Panc1 (cell line): ENCODE measurements at regions not wholly inside any gene's neighbourhood (a gene's known extent, or its start where the extent isn't known, plus 50 kb on each side); places are given as distances from the start of the nearest gene placed in this dataset.

Source experiments
- ATAC-seq: fragments of 200-7000 bp; cut with Tn5 transposase; 2 replicates; pipeline ENCODE4 v1.9.1; 2020; ENCODE audit warnings: mild to moderate bottlenecking, moderate library complexity
- BruUV-seq: library from RNA; stranded (reverse); fragments of 400-500 nt; replicated peaks from 2 replicates; lab custom pipeline; 2021; lab: Mats Ljungman, UMichigan
- CTCF ChIA-PET: fragments of 300-600 bp; sonication (Branson Sonifier 250); formaldehyde crosslinking; loops from one replicate; lab custom pipeline; 2022; ENCODE audit warnings: antibody characterized with exemption; lab: Charles Lee
- POLR2A ChIA-PET: fragments of 300-600 bp; sonication (Branson Sonifier 250); formaldehyde crosslinking; loops from one replicate; lab custom pipeline; 2022; ENCODE audit warnings: antibody characterized with exemption; lab: Charles Lee
- DNase-seq: peaks from one replicate; pipeline ENCODE4 v3.0.0-alpha.2; 2010; ENCODE audit warnings: low read depth, low spot score
- H3K27ac ChIP-seq: 2 replicates; pipeline ENCODE4 v1.5.1; 2011; ENCODE audit warnings: mild to moderate bottlenecking, low read length, inconsistent platforms
- H3K27me3 ChIP-seq: fragments of 200-500 bp; sonication (Bioruptor generic); 2 replicates; pipeline ENCODE4 v1.6.0; 2014; ENCODE audit warnings: low read length, inconsistent platforms; ENCODE audit not compliant: control insufficient read depth, insufficient read depth
- H3K36me3 ChIP-seq: fragments of 200-500 bp; sonication (Bioruptor generic); 2 replicates; pipeline ENCODE4 v1.5.1; 2014; ENCODE audit warnings: inconsistent platforms, mild to moderate bottlenecking, low read length, moderate library complexity; ENCODE audit not compliant: control insufficient read depth, insufficient read depth
- H3K4me1 ChIP-seq: 2 replicates; pipeline ENCODE4 v1.5.1; 2011; ENCODE audit warnings: inconsistent platforms, mild to moderate bottlenecking, low read length, moderate library complexity; ENCODE audit not compliant: control insufficient read depth, insufficient read depth
- H3K4me3 ChIP-seq, 2 experiments: 2 replicates each; pipeline ENCODE4 v1.5.1; 2011 to 2012; ENCODE audit warnings: low read depth in 2 of 2, low read length in 2 of 2, mild to moderate bottlenecking in 2 of 2, inconsistent platforms in 1 of 2, moderate library complexity in 1 of 2
- H3K9me3 ChIP-seq: fragments of 200-500 bp; sonication (Bioruptor generic); 2 replicates; pipeline ENCODE4 v1.5.1; 2014; ENCODE audit warnings: low read depth, mild to moderate bottlenecking, inconsistent platforms, low read length, moderate library complexity; ENCODE audit not compliant: control insufficient read depth, insufficient read depth
- CTCF ChIP-seq: fragments of 450-650 bp; IDR thresholded peaks from 2 replicates; pipeline ENCODE4 v1.5.1; 2017; ENCODE audit warnings: mild to moderate bottlenecking
- POLR2AphosphoS5 ChIP-seq: IDR thresholded peaks from 2 replicates; pipeline ENCODE4 v1.6.1; 2012; ENCODE audit warnings: mild to moderate bottlenecking, low read depth, low read length, moderate library complexity
- REST ChIP-seq, 2 experiments: IDR thresholded peaks; 2 replicates each; pipeline ENCODE4 v1.6.1; 2011 to 2012; ENCODE audit warnings: low read depth in 2 of 2, control low read depth in 1 of 2, low read length in 1 of 2, mild to moderate bottlenecking in 1 of 2, moderate library complexity in 1 of 2; ENCODE audit not compliant: insufficient read depth in 1 of 2
- SIN3A ChIP-seq: IDR thresholded peaks from 2 replicates; pipeline ENCODE4 v1.6.1; 2012; ENCODE audit warnings: low read depth, mild to moderate bottlenecking, low read length, moderate library complexity, borderline replicate concordance; ENCODE audit not compliant: insufficient read depth
- TCF7L2 ChIP-seq: IDR thresholded peaks from 2 replicates; pipeline ENCODE4 v1.6.1; 2011; ENCODE audit warnings: mild to moderate bottlenecking, low read depth, low read length, inconsistent platforms
- in situ Hi-C: cut with HindIII; loops from 2 replicates; pipeline ENCODE4 v1.10.0; 2016; ENCODE audit warnings: low sequenced_read_pairs, low pct_unique_long_range_greater_than_20kb
- intact Hi-C: fragments of 100-400 bp; cut with micrococcal nuclease; formaldehyde crosslinking; loops from one replicate; pipeline ENCODE4 v1.10.0; 2022; ENCODE audit not compliant: unreplicated experiment

- ChIA-PET CTCF (no interaction called here), POLR2A (no interaction called here)
- H3K36me3 ChIP-seq, result no peaks in the 10 kb centered on the region
- TF ChIP-seq CTCF (no peak), SIN3A (no peak), POLR2AphosphoS5 (no peak), REST (IDR thresholded peaks at IDR 0.05; ENCODE audit: insufficient read depth in 1 of 2, low read depth in 2 of 2, low read length in 1 of 2) (no peak), TCF7L2 (no peak)
- intact Hi-C loops, result no loop called here
- in situ Hi-C loops, result no loop called here
- no peak for DNase-seq
- H3K9me3 ChIP-seq, result no peaks in the 10 kb centered on the region
- no peak overlapping the region for H3K27ac ChIP-seq
- no peaks in the 10 kb centered on the region for H3K4me1 ChIP-seq
- ATAC-seq, result no peak
- BruUV-seq, result no TSS peak
- no peaks in the 10 kb centered on the region for H3K27me3 ChIP-seq
- H3K4me3 ChIP-seq, result no peak overlapping the region
Observed at GRCh38 chr1:168947041-168947440, 159.4 kb upstream of the ATP1B1 start.

- intact Hi-C loops (no loop called here), in situ Hi-C loops (no loop called here)
- H3K4me1 ChIP-seq, result no peaks in the 10 kb centered on the region
- TF ChIP-seq TCF7L2, result no peak
- TF ChIP-seq POLR2AphosphoS5, result no peak
- no peak for TF ChIP-seq CTCF
- no peak for TF ChIP-seq SIN3A
- no peak for TF ChIP-seq REST (IDR thresholded peaks at IDR 0.05; ENCODE audit: insufficient read depth in 1 of 2, low read depth in 2 of 2, low read length in 1 of 2)
- no peak overlapping the region for H3K4me3 ChIP-seq
- CTCF ChIA-PET, result no interaction called here
- no peak for DNase-seq
- H3K27ac ChIP-seq, result no peak overlapping the region
- POLR2A ChIA-PET, result no interaction called here
- ATAC-seq, result no peak
- H3K36me3 ChIP-seq, result no peaks in the 10 kb centered on the region
- H3K9me3 ChIP-seq, result no peaks in the 10 kb centered on the region
- no TSS peak for BruUV-seq
- no peaks in the 10 kb centered on the region for H3K27me3 ChIP-seq
Observed at GRCh38 chr1:168949672-168950071, 156.8 kb upstream of the ATP1B1 start.
